EH (cell line): ENCODE measurements at regions not wholly inside any gene's neighbourhood (a gene's known extent, or its start where the extent isn't known, plus 50 kb on each side); places are given as distances from the start of the nearest gene placed in this dataset.
"Not testable (repeated sequence)": the region's sequence is repeated elsewhere in the genome, so short reads cannot be mapped to it uniquely, and the experiment has no call there.

ENCODE experiments used
- DNase-seq: peaks from one replicate; pipeline ENCODE4 v3.0.0-alpha.2; 2015; ENCODE audit warnings: low read depth

GRCh38 chr11:96508861-96509260 lies 119.0 kb downstream of the JRKL start:
- no peak for DNase-seq

- DNase-seq = no peak
Measured at GRCh38 chr11:96520939-96521338, 131.1 kb downstream of the JRKL start.

GRCh38 chr11:96523656-96524055 lies 133.8 kb downstream of the JRKL start:
- no peak for DNase-seq

- no peak for DNase-seq
Measured at GRCh38 chr11:96524475-96524874, 134.7 kb downstream of the JRKL start.

- DNase-seq = no peak
Measured at GRCh38 chr11:96530473-96530872, 140.7 kb downstream of the JRKL start.

- no peak for DNase-seq
Measured at GRCh38 chr11:96538104-96538503, 148.3 kb downstream of the JRKL start.

- DNase-seq = no peak
Measured at GRCh38 chr11:96538622-96539021, 148.8 kb downstream of the JRKL start.

- DNase-seq = no peak
Measured at GRCh38 chr11:96540875-96541274, 151.1 kb downstream of the JRKL start.

GRCh38 chr11:96543177-96543576 lies 153.4 kb downstream of the JRKL start:
- DNase-seq = no peak

- not testable (repeated sequence) for DNase-seq
Measured at GRCh38 chr11:96545192-96545591, 155.4 kb downstream of the JRKL start.

GRCh38 chr11:96551136-96551535 lies 161.3 kb downstream of the JRKL start:
- DNase-seq = no peak

GRCh38 chr11:96554236-96554820 lies 164.5 kb downstream of the JRKL start:
- DNase-seq = no peak

- not testable (repeated sequence) for DNase-seq
Measured at GRCh38 chr11:96555826-96556225, 166.0 kb downstream of the JRKL start.

- DNase-seq = not testable (repeated sequence)
Measured at GRCh38 chr11:96560727-96561126, 170.9 kb downstream of the JRKL start.

- DNase-seq = no peak
Measured at GRCh38 chr11:96567176-96567575, 177.4 kb downstream of the JRKL start.

GRCh38 chr11:96567667-96568066 lies 177.9 kb downstream of the JRKL start:
- DNase-seq = no peak

GRCh38 chr11:96576383-96576782 lies 186.6 kb downstream of the JRKL start:
- DNase-seq = no peak

- no peak for DNase-seq
Measured at GRCh38 chr11:96578379-96578778, 188.6 kb downstream of the JRKL start.

GRCh38 chr11:96579656-96580055 lies 189.8 kb downstream of the JRKL start:
- no peak for DNase-seq

GRCh38 chr11:96580476-96581040 lies 190.7 kb downstream of the JRKL start:
- DNase-seq = no peak

- DNase-seq = not testable (repeated sequence)
Measured at GRCh38 chr11:96585944-96586880, 196.4 kb downstream of the JRKL start.

GRCh38 chr11:96588793-96589192 lies 199.0 kb downstream of the JRKL start:
- DNase-seq = not testable (repeated sequence)

- DNase-seq = no peak
Measured at GRCh38 chr11:96595011-96595410, 205.2 kb downstream of the JRKL start.
